H9 (cell line): ENCODE measurements at regions not wholly inside any gene's neighbourhood (a gene's known extent, or its start where the extent isn't known, plus 50 kb on each side); places are given as distances from the start of the nearest gene placed in this dataset.

Source experiments
- DNase-seq: peaks from one replicate; pipeline ENCODE4 v3.0.0-alpha.2; 2017
- H2AFZ ChIP-seq: one replicate; pipeline ENCODE4 v1.6.1; 2013; ENCODE audit warnings: mild to moderate bottlenecking, low read length, control low read depth, moderate library complexity
- H2AK5ac ChIP-seq: 2 replicates; pipeline ENCODE4 v1.6.1; 2013; ENCODE audit warnings: low read length, control low read depth, mixed read lengths; ENCODE audit not compliant: insufficient read length
- H2BK120ac ChIP-seq: one replicate; pipeline ENCODE4 v1.6.1; 2013; ENCODE audit warnings: low read depth, mild to moderate bottlenecking, low read length, control low read depth, inconsistent platforms; ENCODE audit not compliant: poor library complexity, severe bottlenecking
- H2BK12ac ChIP-seq: 2 replicates; pipeline ENCODE4 v1.6.1; 2013; ENCODE audit warnings: low read length, control low read depth, mixed read lengths, low read depth; ENCODE audit not compliant: insufficient read length
- H2BK15ac ChIP-seq: 2 replicates; pipeline ENCODE4 v1.6.1; 2013; ENCODE audit warnings: low read depth, low read length, control low read depth
- H2BK20ac ChIP-seq: one replicate; pipeline ENCODE4 v1.6.1; 2013; ENCODE audit warnings: low read depth, mild to moderate bottlenecking, low read length, control low read depth, inconsistent platforms; ENCODE audit not compliant: poor library complexity, severe bottlenecking
- H2BK5ac ChIP-seq: 2 replicates; pipeline ENCODE4 v1.6.1; 2013; ENCODE audit warnings: low read length, control low read depth, mixed read lengths; ENCODE audit not compliant: insufficient read length
- H3K14ac ChIP-seq: 2 replicates; pipeline ENCODE4 v1.6.1; 2013; ENCODE audit warnings: low read length, control low read depth; ENCODE audit not compliant: insufficient read depth
- H3K18ac ChIP-seq: 2 replicates; pipeline ENCODE4 v1.6.1; 2013; ENCODE audit warnings: low read depth, mild to moderate bottlenecking, mixed read lengths, low read length, control low read depth; ENCODE audit not compliant: insufficient read length
- H3K23ac ChIP-seq: 2 replicates; pipeline ENCODE4 v1.6.1; 2013; ENCODE audit warnings: low read length, control low read depth, mixed read lengths, low read depth; ENCODE audit not compliant: insufficient read length
- H3K23me2 ChIP-seq: 2 replicates; pipeline ENCODE4 v1.6.1; 2013; ENCODE audit warnings: low read depth, mild to moderate bottlenecking, mixed read lengths, low read length, control low read depth; ENCODE audit not compliant: insufficient read length, poor library complexity, severe bottlenecking
- H3K27ac ChIP-seq: 2 replicates; pipeline ENCODE4 v1.5.1; 2013; ENCODE audit warnings: low read length, control low read depth, mixed read lengths, low read depth; ENCODE audit not compliant: insufficient read length
- H3K27me3 ChIP-seq: 2 replicates; pipeline ENCODE4 v1.6.1; 2013; ENCODE audit warnings: low read length, control low read depth, inconsistent platforms; ENCODE audit not compliant: insufficient read depth
- H3K4ac ChIP-seq: 2 replicates; pipeline ENCODE4 v1.6.1; 2013; ENCODE audit warnings: low read depth, mild to moderate bottlenecking, control low read depth, inconsistent platforms, low read length, moderate library complexity
- H3K4me1 ChIP-seq: 2 replicates; pipeline ENCODE4 v1.6.1; 2013; ENCODE audit warnings: low read length, control low read depth, inconsistent platforms; ENCODE audit not compliant: insufficient read depth
- H3K4me2 ChIP-seq: 2 replicates; pipeline ENCODE4 v1.6.1; 2013; ENCODE audit warnings: low read length, control low read depth, mixed read lengths; ENCODE audit not compliant: insufficient read length, insufficient read depth
- H3K56ac ChIP-seq: 2 replicates; pipeline ENCODE4 v1.6.1; 2013; ENCODE audit warnings: low read depth, mild to moderate bottlenecking, mixed read lengths, low read length, control low read depth; ENCODE audit not compliant: insufficient read length
- H3K79me1 ChIP-seq: 2 replicates; pipeline ENCODE4 v1.6.1; 2013; ENCODE audit warnings: low read depth, mild to moderate bottlenecking, moderate library complexity, low read length, control low read depth, inconsistent platforms; ENCODE audit not compliant: insufficient read depth, poor library complexity, severe bottlenecking
- H3K79me2 ChIP-seq: 2 replicates; pipeline ENCODE4 v1.6.1; 2013; ENCODE audit warnings: low read length, control low read depth, inconsistent platforms; ENCODE audit not compliant: insufficient read depth
- H3K9ac ChIP-seq: 2 replicates; pipeline ENCODE4 v1.6.1; 2013; ENCODE audit warnings: low read length, control low read depth, mixed read lengths; ENCODE audit not compliant: insufficient read length; ENCODE audit errors: extremely low read depth
- H3K9me3 ChIP-seq: one replicate; pipeline ENCODE4 v1.6.1; 2013; ENCODE audit warnings: low read depth, low read length, inconsistent platforms; ENCODE audit not compliant: control insufficient read depth
- H3T11ph ChIP-seq: one replicate; pipeline ENCODE4 v1.6.1; 2013; ENCODE audit warnings: mild to moderate bottlenecking, low read length, control low read depth, inconsistent platforms
- H4K20me1 ChIP-seq: one replicate; pipeline ENCODE4 v1.6.1; 2013; ENCODE audit not compliant: control insufficient read depth, insufficient read length, insufficient read depth
- H4K5ac ChIP-seq: 2 replicates; pipeline ENCODE4 v1.6.1; 2013; ENCODE audit warnings: low read depth, mild to moderate bottlenecking, mixed read lengths, low read length, control low read depth; ENCODE audit not compliant: insufficient read length
- H4K8ac ChIP-seq: replicated peaks from 2 replicates; pipeline ENCODE4 v1.6.1; 2013; ENCODE audit warnings: low read length, control low read depth, mixed read lengths, low read depth; ENCODE audit not compliant: insufficient read length
- H4K91ac ChIP-seq: 2 replicates; pipeline ENCODE4 v1.6.1; 2013; ENCODE audit warnings: low read depth, mild to moderate bottlenecking, moderate library complexity, mixed read lengths, low read length, control low read depth; ENCODE audit not compliant: insufficient read length
- H3K27ac Mint-ChIP-seq, 3 experiments: 2 replicates in 2 of 3; 3 replicates in 1 of 3; pipeline ENCODE4 v1.8.0; 2020 to 2021; ENCODE audit warnings: mixed read lengths in 3 of 3, mild to moderate bottlenecking in 1 of 3, moderate library complexity in 1 of 3
- H3K27me3 Mint-ChIP-seq: 2 replicates; pipeline ENCODE4 v1.8.0; 2021; ENCODE audit warnings: low read depth, mild to moderate bottlenecking, moderate library complexity, mixed read lengths
- H3K36me3 Mint-ChIP-seq, 3 experiments: 2 replicates in 2 of 3; 3 replicates in 1 of 3; pipeline ENCODE4 v1.8.0; 2020 to 2021; ENCODE audit warnings: low read depth in 3 of 3, mixed read lengths in 3 of 3; ENCODE audit not compliant: insufficient read depth in 1 of 3
- H3K4me1 Mint-ChIP-seq, 2 experiments: 2 replicates each; pipeline ENCODE4 v1.8.0; 2020; ENCODE audit warnings: mixed read lengths in 2 of 2
- H3K4me3 Mint-ChIP-seq, 2 experiments: 2 replicates in 1 of 2; 3 replicates in 1 of 2; pipeline ENCODE4 v1.8.0; 2020 to 2021; ENCODE audit warnings: mild to moderate bottlenecking in 2 of 2, mixed read lengths in 2 of 2, moderate library complexity in 1 of 2
- H3K9me3 Mint-ChIP-seq, 2 experiments: 2 replicates in 1 of 2; 3 replicates in 1 of 2; pipeline ENCODE4 v1.8.0; 2020; ENCODE audit warnings: mild to moderate bottlenecking in 2 of 2, mixed read lengths in 2 of 2, moderate library complexity in 1 of 2
- WGBS: extraction: QIAGEN DNeasy Blood & Tissue Kit; methylation state at CpG from one replicate; pipeline ENCODE4 v1.1.7; 2013; ENCODE audit warnings: missing lambda C conversion rate, low lambda C conversion rate, mixed read lengths; ENCODE audit not compliant: insufficient read length; ENCODE audit errors: extremely low coverage; 5-methylcytosine and 5-hydroxymethylcytosine counted together
- TF ChIP-seq, protein P1 (sequence below): fragments of 200-600 bp; sonication (generic); conservative IDR thresholded peaks from 3 replicates; pipeline ENCODE4 v1.8.0; 2021; ENCODE audit warnings: antibody characterized with exemption, mild to moderate bottlenecking

DNA sequence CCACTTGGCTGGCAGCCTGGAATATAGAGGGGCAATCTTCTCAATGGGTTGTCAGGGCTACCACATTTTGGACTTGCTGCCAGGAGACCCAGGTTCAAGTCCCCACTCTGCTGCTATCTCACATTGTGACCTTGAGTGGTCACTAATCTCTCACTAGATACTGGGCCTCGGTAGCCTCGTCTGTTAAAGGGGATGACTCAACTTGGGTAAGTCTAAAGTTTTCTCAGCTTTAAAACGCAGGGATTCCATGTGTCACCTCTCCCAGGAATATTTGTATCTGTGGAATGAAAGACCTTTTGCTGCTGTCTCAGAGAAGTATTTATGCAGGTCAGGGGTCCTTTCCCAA, 86.3 kb downstream of the SEMA4F start:
- no peak overlapping the region for H2BK20ac ChIP-seq
- no peak overlapping the region for H2BK15ac ChIP-seq
- H2BK120ac ChIP-seq: no peak overlapping the region
- no peak overlapping the region for H4K91ac ChIP-seq
- H3T11ph ChIP-seq: no peak overlapping the region
- peaks cover 13 to 15% of the 10 kb centered on the region in 2 experiments for H3K9me3 Mint-ChIP-seq
- no peak overlapping the region for H4K8ac ChIP-seq
- no peak overlapping the region for H3K4me3 Mint-ChIP-seq
- H3K4me2 ChIP-seq: no peak overlapping the region
- H3K14ac ChIP-seq: no peak overlapping the region
- TF ChIP-seq, protein P1, sequence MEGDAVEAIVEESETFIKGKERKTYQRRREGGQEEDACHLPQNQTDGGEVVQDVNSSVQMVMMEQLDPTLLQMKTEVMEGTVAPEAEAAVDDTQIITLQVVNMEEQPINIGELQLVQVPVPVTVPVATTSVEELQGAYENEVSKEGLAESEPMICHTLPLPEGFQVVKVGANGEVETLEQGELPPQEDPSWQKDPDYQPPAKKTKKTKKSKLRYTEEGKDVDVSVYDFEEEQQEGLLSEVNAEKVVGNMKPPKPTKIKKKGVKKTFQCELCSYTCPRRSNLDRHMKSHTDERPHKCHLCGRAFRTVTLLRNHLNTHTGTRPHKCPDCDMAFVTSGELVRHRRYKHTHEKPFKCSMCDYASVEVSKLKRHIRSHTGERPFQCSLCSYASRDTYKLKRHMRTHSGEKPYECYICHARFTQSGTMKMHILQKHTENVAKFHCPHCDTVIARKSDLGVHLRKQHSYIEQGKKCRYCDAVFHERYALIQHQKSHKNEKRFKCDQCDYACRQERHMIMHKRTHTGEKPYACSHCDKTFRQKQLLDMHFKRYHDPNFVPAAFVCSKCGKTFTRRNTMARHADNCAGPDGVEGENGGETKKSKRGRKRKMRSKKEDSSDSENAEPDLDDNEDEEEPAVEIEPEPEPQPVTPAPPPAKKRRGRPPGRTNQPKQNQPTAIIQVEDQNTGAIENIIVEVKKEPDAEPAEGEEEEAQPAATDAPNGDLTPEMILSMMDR: no peak
- no peaks in the 10 kb centered on the region for H4K20me1 ChIP-seq
- peaks cover 12% of the 10 kb centered on the region; the same call in 1 of the 2 replicates for H3K4me1 ChIP-seq
- peaks cover 11 to 14% (median 12%) of the 10 kb centered on the region in 3 experiments for H3K36me3 Mint-ChIP-seq
- WGBS: no CpG with 5 or more reads among the region's 3 CpGs
- H3K79me1 ChIP-seq: no peaks in the 10 kb centered on the region
- no peak overlapping the region for H3K23ac ChIP-seq
- no peaks in the 10 kb centered on the region; the same call in 1 of the 2 replicates for H3K27me3 Mint-ChIP-seq
- H4K5ac ChIP-seq: no peak overlapping the region
- H3K9ac ChIP-seq: no peak overlapping the region
- H2BK5ac ChIP-seq: no peak overlapping the region
- H3K23me2 ChIP-seq: no peaks in the 10 kb centered on the region
- H3K27ac Mint-ChIP-seq: no peak overlapping the region
- no peaks in the 10 kb centered on the region for H3K9me3 ChIP-seq
- H3K27me3 ChIP-seq: no peaks in the 10 kb centered on the region
- no peak overlapping the region for H2BK12ac ChIP-seq
- H3K56ac ChIP-seq: no peak overlapping the region
- peaks cover 29 to 33% of the 10 kb centered on the region in 2 experiments for H3K4me1 Mint-ChIP-seq
- no peak overlapping the region for H2AFZ ChIP-seq
- H3K79me2 ChIP-seq: no peaks in the 10 kb centered on the region
- no peak overlapping the region for H3K27ac ChIP-seq
- no peak overlapping the region for H3K18ac ChIP-seq
- H3K4ac ChIP-seq: no peak overlapping the region
- no peak overlapping the region for H2AK5ac ChIP-seq
- no peak for DNase-seq
